OCI-LY1 (cell line): ENCODE measurements at regions not wholly inside any gene's neighbourhood (a gene's known extent, or its start where the extent isn't known, plus 50 kb on each side); places are given as distances from the start of the nearest gene placed in this dataset.

Experiments used
- EZH2 ChIP-seq: fragments of 200-600 bp; sonication (generic), shearing (Covaris generic); IDR thresholded peaks from 2 replicates; pipeline ENCODE4 v1.8.0; 2017; ENCODE audit warnings: borderline replicate concordance, mixed run types, mild to moderate bottlenecking, antibody characterized with exemption, low read length, moderate library complexity, mixed read lengths
- TF ChIP-seq, protein P1 (sequence below): fragments of 200-600 bp; sonication (generic), shearing (Covaris generic); IDR thresholded peaks from 2 replicates; pipeline ENCODE4 v1.5.1; 2017; ENCODE audit warnings: mild to moderate bottlenecking, antibody characterized with exemption, low read length, moderate library complexity, mixed read lengths

DNA sequence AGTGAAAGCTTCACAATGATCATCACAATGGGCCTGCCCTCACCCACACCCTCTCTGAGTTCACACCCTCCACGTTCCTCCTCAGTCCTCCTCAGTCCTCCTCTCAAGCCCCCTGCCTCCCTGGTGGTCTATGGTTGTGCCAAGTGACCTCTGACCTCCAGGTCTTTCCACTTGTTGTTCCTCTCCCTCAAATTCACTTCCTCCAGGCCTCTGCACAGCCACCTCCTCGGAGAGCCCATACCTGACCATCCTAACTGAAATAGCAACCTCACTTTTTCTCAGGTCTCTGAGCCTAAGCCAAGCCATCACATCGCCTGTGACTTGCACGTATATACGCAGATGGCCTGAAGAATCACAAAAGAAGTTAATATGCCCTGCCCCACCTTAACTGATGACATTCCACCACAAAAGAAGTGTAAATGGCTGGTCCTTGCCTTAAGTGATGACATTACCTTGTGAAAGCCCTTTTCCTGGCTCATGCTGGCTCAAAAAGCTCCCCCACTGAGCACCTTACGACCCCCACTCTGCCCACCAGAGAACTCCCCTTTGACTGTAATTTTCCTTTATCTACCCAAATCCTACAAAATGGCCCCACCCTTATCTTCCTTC, 293.4 kb upstream of the TENM3 start:
- TF ChIP-seq, protein P1, sequence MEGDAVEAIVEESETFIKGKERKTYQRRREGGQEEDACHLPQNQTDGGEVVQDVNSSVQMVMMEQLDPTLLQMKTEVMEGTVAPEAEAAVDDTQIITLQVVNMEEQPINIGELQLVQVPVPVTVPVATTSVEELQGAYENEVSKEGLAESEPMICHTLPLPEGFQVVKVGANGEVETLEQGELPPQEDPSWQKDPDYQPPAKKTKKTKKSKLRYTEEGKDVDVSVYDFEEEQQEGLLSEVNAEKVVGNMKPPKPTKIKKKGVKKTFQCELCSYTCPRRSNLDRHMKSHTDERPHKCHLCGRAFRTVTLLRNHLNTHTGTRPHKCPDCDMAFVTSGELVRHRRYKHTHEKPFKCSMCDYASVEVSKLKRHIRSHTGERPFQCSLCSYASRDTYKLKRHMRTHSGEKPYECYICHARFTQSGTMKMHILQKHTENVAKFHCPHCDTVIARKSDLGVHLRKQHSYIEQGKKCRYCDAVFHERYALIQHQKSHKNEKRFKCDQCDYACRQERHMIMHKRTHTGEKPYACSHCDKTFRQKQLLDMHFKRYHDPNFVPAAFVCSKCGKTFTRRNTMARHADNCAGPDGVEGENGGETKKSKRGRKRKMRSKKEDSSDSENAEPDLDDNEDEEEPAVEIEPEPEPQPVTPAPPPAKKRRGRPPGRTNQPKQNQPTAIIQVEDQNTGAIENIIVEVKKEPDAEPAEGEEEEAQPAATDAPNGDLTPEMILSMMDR: no peak
- TF ChIP-seq EZH2: no peak
